ENCODE measurements at regions not wholly inside any gene's neighbourhood (a gene's known extent, or its start where the extent isn't known, plus 50 kb on each side); places are given as distances from the start of the nearest gene placed in this dataset.
A peak's percentile ranks its signal among the peaks of the same experiment; 100 is the strongest.

DNA sequence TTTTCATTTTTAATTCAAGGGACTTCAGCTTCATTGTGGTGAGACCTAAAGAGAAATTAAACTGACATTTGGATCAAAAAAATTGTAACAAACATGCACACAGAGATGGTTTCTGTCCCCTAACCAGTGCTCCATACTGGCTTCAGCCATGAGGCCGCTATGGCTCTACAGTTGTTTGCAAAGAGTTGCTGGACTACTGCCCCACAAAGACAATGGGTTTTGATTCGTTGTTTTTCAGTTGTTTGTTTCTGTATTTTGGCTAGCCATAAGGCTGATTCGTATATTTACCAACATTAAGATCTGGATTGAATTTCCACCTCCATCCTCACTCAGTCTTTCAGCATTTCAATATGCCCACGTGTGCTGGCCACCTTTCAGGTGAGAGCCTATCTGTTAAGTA lies 163.7 kb upstream of the KIF2A start:
- Histone ChIP-seq H3K79me2 (ENCODE audit: insufficient read depth) (no peaks in the 10 kb centered on the region), H3K4me3 (ENCODE audit: low read depth in 2 of 2, low read length in 1 of 2) (no peak overlapping the region), H3K9ac (no peak overlapping the region), H3K9me3 (no peaks in the 10 kb centered on the region; the same call in 1 of the 2 replicates), H3K27me3 (ENCODE audit: insufficient read depth) (no peaks in the 10 kb centered on the region), H3F3A (replicated peaks; ENCODE audit: insufficient read depth) (no peaks in the 10 kb centered on the region), H3K9me2 (no peaks in the 10 kb centered on the region), H3K27ac (ENCODE audit: low read depth in 2 of 2, low read length in 1 of 2) (no peak overlapping the region), H2AFZ (ENCODE audit: low read depth) (no peak overlapping the region), H4K20me1 (ENCODE audit: insufficient read depth) (no peaks in the 10 kb centered on the region), H3K4me1 (ENCODE audit: control insufficient read depth in 1 of 2, insufficient read depth in 2 of 2, low read depth in 1 of 2, low read length in 1 of 2) (no peaks in the 10 kb centered on the region; a peak in 2 of 4 replicates), H3K4me2 (no peak overlapping the region), H3K36me3 (replicated peaks in 1 of 2; ENCODE audit: control insufficient read depth in 1 of 2, insufficient read depth in 2 of 2, low read length in 1 of 2) (no peaks in the 10 kb centered on the region)
- POLR2A ChIA-PET: no interaction called here
- TF ChIP-seq YY1 (IDR thresholded peaks at IDR 0.05; ENCODE audit: low read depth) (no peak), TEAD4 (IDR thresholded peaks at IDR 0.05; ENCODE audit: borderline replicate concordance, insufficient read depth) (no peak), NRF1 (IDR thresholded peaks at IDR 0.05; ENCODE audit: low read depth, low read length) (no peak)
- CTCF ChIA-PET: interaction anchor here (0.9 to 2.4 kb wide), 3 partner anchors 12 to 1087 kb away, joined by 4 to 11 read pairs (median 8); no protein-coding TSS in a partner anchor
- DNase-seq: no peak
- WGBS (ENCODE audit: low lambda C conversion rate): 40% methylated on average over 4 of the region's 4 CpGs

DNA sequence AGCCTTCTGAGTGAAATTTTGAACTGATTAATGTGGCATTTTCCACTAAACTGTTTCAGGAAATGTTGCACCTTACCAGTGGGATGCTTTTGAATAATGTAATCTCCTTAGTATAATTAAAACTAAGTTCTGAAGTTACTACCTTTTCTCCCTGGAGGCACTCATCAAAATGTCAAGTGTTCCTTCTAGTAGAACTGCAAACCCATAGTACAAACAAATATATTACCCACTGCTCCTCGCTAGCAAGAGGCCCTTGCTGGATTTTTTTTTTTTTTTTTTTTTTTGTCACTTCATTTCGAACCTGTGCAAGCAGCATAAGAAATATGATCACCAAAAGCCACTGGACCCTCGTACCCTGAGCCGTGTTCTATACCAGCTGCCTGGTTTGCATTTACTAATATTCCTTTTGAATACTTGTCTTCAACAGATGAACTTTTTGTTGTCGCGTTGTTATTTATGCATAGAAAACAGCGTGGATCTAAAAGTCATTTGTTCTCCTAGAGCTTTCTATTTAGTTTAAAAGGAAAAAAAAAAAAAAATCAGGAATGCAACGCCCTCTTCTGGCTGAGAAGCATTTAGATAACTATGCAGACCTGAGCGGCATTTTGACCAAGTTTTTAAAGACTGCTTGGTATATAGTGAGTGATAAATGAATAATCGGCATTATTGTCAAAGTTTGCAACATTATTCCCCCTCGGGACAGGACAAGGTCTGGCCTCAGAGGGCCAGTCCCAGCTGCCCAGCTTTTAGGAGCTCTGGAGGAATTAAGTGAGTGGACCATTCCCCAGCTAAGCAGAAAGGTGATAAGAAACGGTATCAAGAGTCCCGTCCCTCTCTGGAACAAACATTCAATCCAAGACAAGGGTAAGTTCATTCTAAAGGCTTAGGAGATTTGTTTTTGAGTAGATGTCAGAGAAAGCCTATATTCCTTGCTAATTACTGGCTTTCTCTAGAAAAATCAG lies 162.5 kb upstream of the KIF2A start:
- H3K4me3 ChIP-seq (ENCODE audit: low read depth in 2 of 2, low read length in 1 of 2): no peak overlapping the region
- H3K79me2 ChIP-seq (ENCODE audit: insufficient read depth): no peaks in the 10 kb centered on the region
- TF ChIP-seq CHD2 (IDR thresholded peaks at IDR 0.05; ENCODE audit: low read length, partially characterized antibody): no peak
- peak; percentile 72 for TF ChIP-seq RAD21 (IDR thresholded peaks at IDR 0.05; ENCODE audit: low read length)
- TF ChIP-seq, protein P1, sequence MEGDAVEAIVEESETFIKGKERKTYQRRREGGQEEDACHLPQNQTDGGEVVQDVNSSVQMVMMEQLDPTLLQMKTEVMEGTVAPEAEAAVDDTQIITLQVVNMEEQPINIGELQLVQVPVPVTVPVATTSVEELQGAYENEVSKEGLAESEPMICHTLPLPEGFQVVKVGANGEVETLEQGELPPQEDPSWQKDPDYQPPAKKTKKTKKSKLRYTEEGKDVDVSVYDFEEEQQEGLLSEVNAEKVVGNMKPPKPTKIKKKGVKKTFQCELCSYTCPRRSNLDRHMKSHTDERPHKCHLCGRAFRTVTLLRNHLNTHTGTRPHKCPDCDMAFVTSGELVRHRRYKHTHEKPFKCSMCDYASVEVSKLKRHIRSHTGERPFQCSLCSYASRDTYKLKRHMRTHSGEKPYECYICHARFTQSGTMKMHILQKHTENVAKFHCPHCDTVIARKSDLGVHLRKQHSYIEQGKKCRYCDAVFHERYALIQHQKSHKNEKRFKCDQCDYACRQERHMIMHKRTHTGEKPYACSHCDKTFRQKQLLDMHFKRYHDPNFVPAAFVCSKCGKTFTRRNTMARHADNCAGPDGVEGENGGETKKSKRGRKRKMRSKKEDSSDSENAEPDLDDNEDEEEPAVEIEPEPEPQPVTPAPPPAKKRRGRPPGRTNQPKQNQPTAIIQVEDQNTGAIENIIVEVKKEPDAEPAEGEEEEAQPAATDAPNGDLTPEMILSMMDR (IDR thresholded peaks at IDR 0.05): peak; percentile 82
- H4K20me1 ChIP-seq (ENCODE audit: insufficient read depth): no peaks in the 10 kb centered on the region
- POLR2A ChIA-PET: no interaction called here
- H3K27ac ChIP-seq (ENCODE audit: low read depth in 2 of 2, low read length in 1 of 2): no peak overlapping the region
- DNase-seq: peak; percentile 24
- H3K9me2 ChIP-seq: no peaks in the 10 kb centered on the region
- CTCF ChIA-PET: interaction anchor here (0.6 to 2.4 kb wide), 38 partner anchors 8 to 1185 kb away, joined by 3 to 12 read pairs (median 4); no protein-coding TSS in a partner anchor
- H3K27me3 ChIP-seq (ENCODE audit: insufficient read depth): no peaks in the 10 kb centered on the region
- no peaks in the 10 kb centered on the region; a peak in 2 of 4 replicates for H3K4me1 ChIP-seq (ENCODE audit: control insufficient read depth in 1 of 2, insufficient read depth in 2 of 2, low read depth in 1 of 2, low read length in 1 of 2)
- no peak overlapping the region for H3K9ac ChIP-seq
- H2AFZ ChIP-seq (ENCODE audit: low read depth): no peak overlapping the region
- H3K9me3 ChIP-seq: no peaks in the 10 kb centered on the region; the same call in 1 of the 2 replicates
- no peak overlapping the region for H3K4me2 ChIP-seq
- 20% methylated on average over 13 of the region's 13 CpGs for WGBS (ENCODE audit: low lambda C conversion rate)
- no peaks in the 10 kb centered on the region for H3F3A ChIP-seq (replicated peaks; ENCODE audit: insufficient read depth)
- no peaks in the 10 kb centered on the region for H3K36me3 ChIP-seq (replicated peaks in 1 of 2; ENCODE audit: control insufficient read depth in 1 of 2, insufficient read depth in 2 of 2, low read length in 1 of 2)

DNA sequence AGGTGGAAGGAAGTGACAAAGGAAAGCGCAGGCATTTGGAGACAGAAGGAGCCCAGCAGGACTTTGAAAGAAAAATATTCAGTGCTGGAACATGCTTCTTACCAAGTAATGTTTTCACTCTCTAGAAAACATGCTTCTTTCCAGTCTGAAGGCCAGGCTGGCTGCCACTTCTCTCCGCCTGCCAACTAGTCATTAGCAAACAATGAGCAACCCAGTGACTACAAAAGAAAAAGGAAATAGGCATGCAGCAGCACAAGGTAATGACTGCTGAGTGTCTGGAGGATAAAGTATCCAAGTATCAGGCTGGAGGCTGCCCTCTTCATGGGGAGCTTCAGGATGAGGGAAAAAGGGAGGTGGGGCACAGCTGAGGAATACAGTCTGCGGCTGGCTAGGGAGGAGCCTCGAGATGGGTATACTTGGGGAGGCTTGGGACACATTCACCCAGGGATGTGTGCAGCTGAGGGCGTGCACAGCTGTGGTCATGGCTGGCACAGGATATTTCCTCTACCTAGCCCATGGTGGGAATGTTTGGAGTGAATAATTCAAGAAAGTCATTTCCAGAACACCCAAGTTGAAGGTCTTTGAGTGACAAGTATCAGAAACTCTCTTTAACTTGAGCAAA lies 161.5 kb upstream of the KIF2A start:
- H3K79me2 ChIP-seq (ENCODE audit: insufficient read depth): no peaks in the 10 kb centered on the region
- H3K4me2 ChIP-seq: no peak overlapping the region
- ChIA-PET POLR2A (no interaction called here), CTCF (interaction anchor here (1.0 to 2.4 kb wide), 24 partner anchors 7 to 1186 kb away, joined by 3 to 12 read pairs (median 5); no protein-coding TSS in a partner anchor)
- no peaks in the 10 kb centered on the region; the same call in 1 of the 2 replicates for H3K9me3 ChIP-seq
- H3K4me1 ChIP-seq (ENCODE audit: control insufficient read depth in 1 of 2, insufficient read depth in 2 of 2, low read depth in 1 of 2, low read length in 1 of 2): no peaks in the 10 kb centered on the region; a peak in 2 of 4 replicates
- no peaks in the 10 kb centered on the region for H3K36me3 ChIP-seq (replicated peaks in 1 of 2; ENCODE audit: control insufficient read depth in 1 of 2, insufficient read depth in 2 of 2, low read length in 1 of 2)
- no peaks in the 10 kb centered on the region for H3K9me2 ChIP-seq
- H3F3A ChIP-seq (replicated peaks; ENCODE audit: insufficient read depth): no peaks in the 10 kb centered on the region
- H3K4me3 ChIP-seq (ENCODE audit: low read depth in 2 of 2, low read length in 1 of 2): no peak overlapping the region
- WGBS (ENCODE audit: low lambda C conversion rate): 53% methylated on average over 5 of the region's 5 CpGs
- H3K27ac ChIP-seq (ENCODE audit: low read depth in 2 of 2, low read length in 1 of 2): no peak overlapping the region
- H3K27me3 ChIP-seq (ENCODE audit: insufficient read depth): no peaks in the 10 kb centered on the region
- no peak overlapping the region for H3K9ac ChIP-seq
- H4K20me1 ChIP-seq (ENCODE audit: insufficient read depth): no peaks in the 10 kb centered on the region
- DNase-seq: no peak
- no peak overlapping the region for H2AFZ ChIP-seq (ENCODE audit: low read depth)
- no peak for TF ChIP-seq NFIC (IDR thresholded peaks at IDR 0.05; ENCODE audit: borderline replicate concordance)
- TF ChIP-seq TAF1 (IDR thresholded peaks at IDR 0.05; ENCODE audit: borderline replicate concordance, low read depth, low read length): no peak
- TF ChIP-seq RCOR1 (IDR thresholded peaks at IDR 0.05; ENCODE audit: low read length): no peak
- no peak for TF ChIP-seq FOXM1 (IDR thresholded peaks at IDR 0.05; ENCODE audit: low read depth)
- no peak for TF ChIP-seq SMC3 (IDR thresholded peaks at IDR 0.05; ENCODE audit: low read depth, low read length)
- TF ChIP-seq EP300 (IDR thresholded peaks at IDR 0.05; ENCODE audit: borderline replicate concordance in 1 of 2, low read depth in 1 of 2, low read length in 1 of 2): no peak
- TF ChIP-seq RFX5 (IDR thresholded peaks at IDR 0.05; ENCODE audit: low read length): no peak
- no peak for TF ChIP-seq JUND (IDR thresholded peaks at IDR 0.05)
- TF ChIP-seq SIN3A (IDR thresholded peaks at IDR 0.05; ENCODE audit: borderline replicate concordance, low read depth, low read length): no peak
- TF ChIP-seq TCF12 (IDR thresholded peaks at IDR 0.05): no peak
- TF ChIP-seq FOXJ3 (CRISPR knock-in tag; IDR thresholded peaks at IDR 0.05): no peak
- TF ChIP-seq CHD2 (IDR thresholded peaks at IDR 0.05; ENCODE audit: low read length, partially characterized antibody): no peak
- no peak for TF ChIP-seq RAD21 (IDR thresholded peaks at IDR 0.05; ENCODE audit: low read length)
